22Rv1 (cell line): ENCODE measurements at regions not wholly inside any gene's neighbourhood (a gene's known extent, or its start where the extent isn't known, plus 50 kb on each side); places are given as distances from the start of the nearest gene placed in this dataset.

ENCODE experiments used
- ZFX ChIP-seq: fragments of 450-650 bp; IDR thresholded peaks from 2 replicates; pipeline ENCODE4 v1.6.1; 2017; ENCODE audit warnings: antibody characterized with exemption, borderline replicate concordance
- TF ChIP-seq, protein P1 (sequence below): fragments of 450-650 bp; IDR thresholded peaks from 2 replicates; pipeline ENCODE4 v1.5.1; 2017; ENCODE audit warnings: mild to moderate bottlenecking

- TF ChIP-seq, protein P1, sequence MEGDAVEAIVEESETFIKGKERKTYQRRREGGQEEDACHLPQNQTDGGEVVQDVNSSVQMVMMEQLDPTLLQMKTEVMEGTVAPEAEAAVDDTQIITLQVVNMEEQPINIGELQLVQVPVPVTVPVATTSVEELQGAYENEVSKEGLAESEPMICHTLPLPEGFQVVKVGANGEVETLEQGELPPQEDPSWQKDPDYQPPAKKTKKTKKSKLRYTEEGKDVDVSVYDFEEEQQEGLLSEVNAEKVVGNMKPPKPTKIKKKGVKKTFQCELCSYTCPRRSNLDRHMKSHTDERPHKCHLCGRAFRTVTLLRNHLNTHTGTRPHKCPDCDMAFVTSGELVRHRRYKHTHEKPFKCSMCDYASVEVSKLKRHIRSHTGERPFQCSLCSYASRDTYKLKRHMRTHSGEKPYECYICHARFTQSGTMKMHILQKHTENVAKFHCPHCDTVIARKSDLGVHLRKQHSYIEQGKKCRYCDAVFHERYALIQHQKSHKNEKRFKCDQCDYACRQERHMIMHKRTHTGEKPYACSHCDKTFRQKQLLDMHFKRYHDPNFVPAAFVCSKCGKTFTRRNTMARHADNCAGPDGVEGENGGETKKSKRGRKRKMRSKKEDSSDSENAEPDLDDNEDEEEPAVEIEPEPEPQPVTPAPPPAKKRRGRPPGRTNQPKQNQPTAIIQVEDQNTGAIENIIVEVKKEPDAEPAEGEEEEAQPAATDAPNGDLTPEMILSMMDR, result no peak
- TF ChIP-seq ZFX, result no peak
Observed at GRCh38 chr2:67169417-67170140, 227.6 kb upstream of the ETAA1 start.
